HepG2 (cell line): ENCODE measurements at regions not wholly inside any gene's neighbourhood (a gene's known extent, or its start where the extent isn't known, plus 50 kb on each side); places are given as distances from the start of the nearest gene placed in this dataset.
A peak's percentile ranks its signal among the peaks of the same experiment; 100 is the strongest.

Experiments
- ATAC-seq: fragments of 200-7000 bp; cut with Tn5 transposase; 3 replicates; pipeline ENCODE4 v1.9.1; 2020; ENCODE audit warnings: mild to moderate bottlenecking, moderate library complexity
- BruUV-seq: library from RNA; stranded (reverse); fragments of 400-500 nt; replicated peaks from 2 replicates; lab custom pipeline; 2021; lab: Mats Ljungman, UMichigan
- CTCF ChIA-PET: fragments of 300-600 bp; formaldehyde crosslinking; extraction: SDS; loops from one replicate; lab custom pipeline; 2021; ENCODE audit warnings: low total read pairs, inconsistent platforms, low intra/inter-chr PET ratio; lab: Yijun Ruan, JAX
- POLR2A ChIA-PET: fragments of 350-600 bp; sonication (Branson Sonifier 250); formaldehyde crosslinking; loops from one replicate; lab custom pipeline; 2020; ENCODE audit warnings: antibody characterized with exemption, inconsistent platforms; lab: Yijun Ruan, JAX
- DNase-seq: peaks from one replicate; pipeline ENCODE4 v3.0.0-alpha.2; 2015; ENCODE audit warnings: low spot score
- FAIRE-seq: peaks from 3 replicates; lab custom pipeline; 2011; peaks lifted over from hg19 to GRCh38; lab: Jason Lieb, UNC
- H2AFZ ChIP-seq: one replicate; pipeline ENCODE4 v1.6.1; 2011; ENCODE audit warnings: low read length, inconsistent platforms
- H3K27ac ChIP-seq: fragments of 300-600 bp; 3 replicates; pipeline ENCODE4 v1.8.0; 2011; ENCODE audit warnings: mixed run types, mild to moderate bottlenecking, mixed read lengths, low read length, inconsistent platforms; ENCODE audit not compliant: insufficient read depth; ENCODE audit errors: extremely low read length
- H3K27me3 ChIP-seq, 2 experiments: fragments of 200-600 bp in 1 of 2; 2 replicates in 1 of 2; 3 replicates in 1 of 2; pipeline versions ENCODE4 v1.6.0 to v1.8.0; 2011; ENCODE audit warnings: low read length in 2 of 2, mild to moderate bottlenecking in 2 of 2, moderate library complexity in 2 of 2, inconsistent platforms in 1 of 2; ENCODE audit not compliant: insufficient read depth in 2 of 2, control insufficient read depth in 1 of 2
- H3K36me3 ChIP-seq, 2 experiments: fragments of 200-600 bp in 1 of 2; replicated peaks in 1 of 2; 2 replicates in 1 of 2; 3 replicates in 1 of 2; pipeline versions ENCODE4 v1.5.1 to v1.8.0; 2011; ENCODE audit warnings: low read length in 2 of 2, inconsistent platforms in 1 of 2; ENCODE audit not compliant: insufficient read depth in 2 of 2, control insufficient read depth in 1 of 2
- H3K4me1 ChIP-seq: 2 replicates; pipeline ENCODE4 v1.5.1; 2012; ENCODE audit warnings: low read length, inconsistent platforms; ENCODE audit not compliant: insufficient read depth
- H3K4me2 ChIP-seq: 2 replicates; pipeline ENCODE4 v1.6.0; 2011; ENCODE audit warnings: low read depth, low read length, inconsistent platforms
- H3K4me3 ChIP-seq, 3 experiments: fragments of 200-600 bp in 1 of 3; sonication (generic), shearing (Covaris generic) in 1 of 3; replicated peaks in 1 of 3; 2 replicates each; pipeline ENCODE4 v1.5.1; 2011 to 2016; ENCODE audit warnings: low read length in 3 of 3, inconsistent platforms in 2 of 3, low read depth in 2 of 3, mild to moderate bottlenecking in 2 of 3, control low read depth in 1 of 3, mixed read lengths in 1 of 3; ENCODE audit not compliant: insufficient read depth in 1 of 3
- H3K79me2 ChIP-seq: one replicate; pipeline ENCODE4 v1.6.1; 2011; ENCODE audit warnings: low read length, inconsistent platforms; ENCODE audit not compliant: insufficient read depth
- H3K9ac ChIP-seq: 2 replicates; pipeline ENCODE4 v1.6.0; 2011; ENCODE audit warnings: mild to moderate bottlenecking, low read depth, low read length, inconsistent platforms; ENCODE audit not compliant: insufficient read depth
- H3K9me3 ChIP-seq: 2 replicates; pipeline ENCODE4 v1.5.1; 2012; ENCODE audit warnings: mild to moderate bottlenecking, low read length
- H4K20me1 ChIP-seq: 2 replicates; pipeline ENCODE4 v1.6.0; 2011; ENCODE audit warnings: inconsistent platforms, mild to moderate bottlenecking, low read length, moderate library complexity; ENCODE audit not compliant: insufficient read depth
- ADNP ChIP-seq: sonication (generic); formaldehyde crosslinking; IDR thresholded peaks from 2 replicates; pipeline ENCODE4 v1.4.0; 2020; ENCODE audit warnings: missing genetic modification reagents
- ATF7 ChIP-seq, 2 experiments: fragments of 450-650 bp in 1 of 2; sonication (generic) in 1 of 2; formaldehyde crosslinking in 1 of 2; IDR thresholded peaks; 2 replicates each; pipeline versions ENCODE4 v1.4.0 to v1.6.1; 2016 to 2020; ENCODE audit warnings: antibody characterized with exemption in 1 of 2, mild to moderate bottlenecking in 1 of 2, missing genetic modification reagents in 1 of 2
- EHMT2 ChIP-seq: fragments of 200-600 bp; sonication (generic); IDR thresholded peaks from 2 replicates; pipeline ENCODE4 v1.7.0; 2017; ENCODE audit warnings: antibody characterized with exemption, low read depth, low read length, borderline replicate concordance
- KAT8 ChIP-seq: IDR thresholded peaks from 2 replicates; pipeline ENCODE4 v1.6.1; 2016; ENCODE audit warnings: missing genetic modification reagents, missing compliant biosample characterization
- MLLT10 ChIP-seq: sonication (generic); formaldehyde crosslinking; IDR thresholded peaks from 2 replicates; pipeline ENCODE4 v1.4.0; 2020; ENCODE audit warnings: missing genetic modification reagents
- PPARG ChIP-seq: conservative IDR thresholded peaks from 2 replicates; pipeline ENCODE4 v1.6.1; 2016; ENCODE audit warnings: missing biosample characterization, missing genetic modification reagents
- ZSCAN12 ChIP-seq: sonication (generic); formaldehyde crosslinking; IDR thresholded peaks from 2 replicates; pipeline ENCODE4 v1.9.0; 2021; ENCODE audit warnings: mild to moderate bottlenecking, missing genetic modification reagents
- WGBS: methylation state at CpG from one replicate; pipeline ENCODE4 v1.1.6; 2017; ENCODE audit warnings: low lambda C conversion rate; 5-methylcytosine and 5-hydroxymethylcytosine counted together
- in situ Hi-C: cut with HindIII; loops from 2 replicates; pipeline ENCODE4 v1.10.0; 2017; ENCODE audit warnings: low pct_unique_long_range_greater_than_20kb; ENCODE audit not compliant: extremely low pct_ligation_motif_present
- intact Hi-C: fragments of 100-400 bp; cut with micrococcal nuclease; formaldehyde crosslinking; loops from one replicate; pipeline ENCODE4 v1.10.0; 2022; ENCODE audit not compliant: unreplicated experiment
- TF ChIP-seq, protein P1 (sequence below), 2 experiments: sonication (generic) in 1 of 2; formaldehyde crosslinking in 1 of 2; IDR thresholded peaks; 2 replicates each; pipeline versions ENCODE4 v1.5.1 to v1.6.1; 2011 to 2020; ENCODE audit warnings: borderline replicate concordance in 1 of 2, low read depth in 1 of 2, low read length in 1 of 2, mild to moderate bottlenecking in 1 of 2, missing genetic modification reagents in 1 of 2, moderate library complexity in 1 of 2

DNA sequence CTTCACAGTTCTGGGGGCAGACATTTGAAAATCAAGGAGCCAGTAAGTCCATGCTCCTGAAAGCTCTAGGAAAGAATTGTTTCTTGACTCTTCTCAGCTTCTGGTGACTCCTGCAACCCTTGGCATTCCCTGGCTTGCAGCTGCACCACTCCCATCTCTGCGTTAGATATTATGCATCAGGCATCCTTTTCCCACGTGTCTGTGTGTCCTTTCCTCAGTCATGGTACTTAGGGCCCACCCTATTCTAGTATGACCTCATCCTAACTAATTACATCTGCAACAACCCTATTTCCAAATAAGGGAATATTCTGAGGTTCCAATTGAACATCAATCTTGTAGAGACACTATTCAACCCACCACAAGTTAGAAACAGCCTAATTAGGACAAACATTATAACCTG is 931.7 kb upstream of the CHAC2 start:
- DNase-seq (no peak), FAIRE-seq (no peak), ATAC-seq (no peak)
- Histone ChIP-seq H3K4me1 (no peaks in the 10 kb centered on the region), H3K27ac (no peak overlapping the region), H3K4me2 (no peak overlapping the region), H2AFZ (no peak overlapping the region), H4K20me1 (no peaks in the 10 kb centered on the region), H3K27me3 (no peaks in the 10 kb centered on the region), H3K36me3 (no peaks in the 10 kb centered on the region), H3K9me3 (peaks cover 47% of the 10 kb centered on the region), H3K79me2 (no peaks in the 10 kb centered on the region), H3K9ac (no peak overlapping the region), H3K4me3 (no peak overlapping the region)
- intact Hi-C loops (no loop called here), in situ Hi-C loops (no loop called here)
- no peak for TF ChIP-seq ADNP (CRISPR knock-in tag)
- TF ChIP-seq ZSCAN12 (CRISPR knock-in tag): no peak
- no peak for TF ChIP-seq PPARG (CRISPR knock-in tag)
- no peak for TF ChIP-seq EHMT2
- no peak for TF ChIP-seq KAT8 (CRISPR knock-in tag)
- TF ChIP-seq ATF7 (IDR thresholded peaks at IDR 0.05): peak; percentile 49; the same call in 1 of the 2 replicates
- TF ChIP-seq ATF7 (CRISPR knock-in tag; IDR thresholded peaks at IDR 0.05): no peak
- no TSS peak for BruUV-seq
- POLR2A ChIA-PET: no interaction called here
- CTCF ChIA-PET: no interaction called here
- WGBS: 2% methylated on average over 2 of the region's 2 CpGs

DNA sequence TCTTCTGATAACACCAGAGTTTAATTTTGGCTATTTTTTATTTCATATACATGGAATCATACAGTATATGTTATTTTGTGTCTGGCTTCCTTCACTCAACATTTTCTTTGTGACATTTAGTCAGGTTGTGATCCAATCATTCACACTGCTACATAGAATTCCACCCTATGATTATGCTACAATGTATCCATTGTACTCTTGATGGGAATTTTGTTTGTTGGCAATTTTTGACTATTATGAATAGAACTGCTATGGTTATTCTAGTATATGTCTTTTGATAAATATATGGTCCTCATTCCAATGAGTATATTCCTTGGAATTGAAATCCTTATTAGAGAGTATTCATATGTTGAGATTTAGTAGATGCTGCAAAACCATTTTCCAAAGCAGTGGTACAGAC is 936.4 kb upstream of the CHAC2 start:
- H4K20me1 ChIP-seq: no peaks in the 10 kb centered on the region
- in situ Hi-C loops (no loop called here), intact Hi-C loops (no loop called here)
- H3K4me1 ChIP-seq: no peaks in the 10 kb centered on the region
- BruUV-seq: no TSS peak
- no peaks in the 10 kb centered on the region for H3K79me2 ChIP-seq
- H3K9ac ChIP-seq: no peak overlapping the region
- no peak overlapping the region for H2AFZ ChIP-seq
- no peak overlapping the region for H3K4me3 ChIP-seq
- ATAC-seq: no peak
- DNase-seq: no peak
- no peaks in the 10 kb centered on the region for H3K27me3 ChIP-seq
- CTCF ChIA-PET: no interaction called here
- TF ChIP-seq, protein P1, sequence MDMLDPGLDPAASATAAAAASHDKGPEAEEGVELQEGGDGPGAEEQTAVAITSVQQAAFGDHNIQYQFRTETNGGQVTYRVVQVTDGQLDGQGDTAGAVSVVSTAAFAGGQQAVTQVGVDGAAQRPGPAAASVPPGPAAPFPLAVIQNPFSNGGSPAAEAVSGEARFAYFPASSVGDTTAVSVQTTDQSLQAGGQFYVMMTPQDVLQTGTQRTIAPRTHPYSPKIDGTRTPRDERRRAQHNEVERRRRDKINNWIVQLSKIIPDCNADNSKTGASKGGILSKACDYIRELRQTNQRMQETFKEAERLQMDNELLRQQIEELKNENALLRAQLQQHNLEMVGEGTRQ (IDR thresholded peaks at IDR 0.05; ENCODE audit: low read depth, low read length): no peak
- TF ChIP-seq, protein P1 (CRISPR knock-in tag; IDR thresholded peaks at IDR 0.05; ENCODE audit: borderline replicate concordance): no peak
- no peak for TF ChIP-seq MLLT10 (CRISPR knock-in tag)
- TF ChIP-seq, all 625 proteins: peak for 0
- POLR2A ChIA-PET: no interaction called here
- Histone ChIP-seq H3K36me3 (no peaks in the 10 kb centered on the region), H3K4me2 (no peak overlapping the region), H3K9me3 (peaks cover 22% of the 10 kb centered on the region), H3K27ac (no peak overlapping the region)
- FAIRE-seq: no peak
